Calu3 (cell line): ENCODE measurements at regions not wholly inside any gene's neighbourhood (a gene's known extent, or its start where the extent isn't known, plus 50 kb on each side); places are given as distances from the start of the nearest gene placed in this dataset.

Source experiments
- BruUV-seq: library from RNA; stranded (reverse); fragments of 400-500 nt; replicated peaks from 2 replicates; lab custom pipeline; 2021; lab: Mats Ljungman, UMichigan
- CTCF ChIA-PET: fragments of 300-600 bp; sonication (Branson Sonifier 250); formaldehyde crosslinking; loops from one replicate; lab custom pipeline; 2022; ENCODE audit warnings: antibody characterized with exemption; lab: Charles Lee
- DNase-seq: peaks from one replicate; pipeline ENCODE4 v3.0.0; 2022
- H3K27ac Mint-ChIP-seq: one replicate; pipeline ENCODE4 v1.8.0; 2022; ENCODE audit warnings: mixed read lengths; ENCODE audit not compliant: unreplicated experiment
- H3K27me3 Mint-ChIP-seq: one replicate; pipeline ENCODE4 v1.8.0; 2022; ENCODE audit warnings: mixed read lengths; ENCODE audit not compliant: unreplicated experiment
- H3K36me3 Mint-ChIP-seq: one replicate; pipeline ENCODE4 v1.8.0; 2022; ENCODE audit warnings: mild to moderate bottlenecking, moderate library complexity, mixed read lengths; ENCODE audit not compliant: insufficient read depth, unreplicated experiment
- H3K4me1 Mint-ChIP-seq: one replicate; pipeline ENCODE4 v1.8.0; 2022; ENCODE audit warnings: mild to moderate bottlenecking, low read depth, mixed read lengths; ENCODE audit not compliant: unreplicated experiment
- H3K4me3 Mint-ChIP-seq: one replicate; pipeline ENCODE4 v1.8.0; 2022; ENCODE audit warnings: mild to moderate bottlenecking, low read depth, moderate library complexity, mixed read lengths; ENCODE audit not compliant: unreplicated experiment
- H3K9me3 Mint-ChIP-seq: one replicate; pipeline ENCODE4 v1.8.0; 2022; ENCODE audit warnings: low read depth, mixed read lengths; ENCODE audit not compliant: unreplicated experiment
- intact Hi-C: fragments of 100-400 bp; cut with micrococcal nuclease; formaldehyde crosslinking; loops from one replicate; pipeline ENCODE4 v1.10.0; 2022; ENCODE audit not compliant: unreplicated experiment
- TF ChIP-seq, protein P1 (sequence below): fragments of 200-600 bp; IDR thresholded peaks from one replicate; pipeline ENCODE4 v1.8.0; 2022; ENCODE audit warnings: antibody characterized with exemption; ENCODE audit not compliant: unreplicated experiment

DNA sequence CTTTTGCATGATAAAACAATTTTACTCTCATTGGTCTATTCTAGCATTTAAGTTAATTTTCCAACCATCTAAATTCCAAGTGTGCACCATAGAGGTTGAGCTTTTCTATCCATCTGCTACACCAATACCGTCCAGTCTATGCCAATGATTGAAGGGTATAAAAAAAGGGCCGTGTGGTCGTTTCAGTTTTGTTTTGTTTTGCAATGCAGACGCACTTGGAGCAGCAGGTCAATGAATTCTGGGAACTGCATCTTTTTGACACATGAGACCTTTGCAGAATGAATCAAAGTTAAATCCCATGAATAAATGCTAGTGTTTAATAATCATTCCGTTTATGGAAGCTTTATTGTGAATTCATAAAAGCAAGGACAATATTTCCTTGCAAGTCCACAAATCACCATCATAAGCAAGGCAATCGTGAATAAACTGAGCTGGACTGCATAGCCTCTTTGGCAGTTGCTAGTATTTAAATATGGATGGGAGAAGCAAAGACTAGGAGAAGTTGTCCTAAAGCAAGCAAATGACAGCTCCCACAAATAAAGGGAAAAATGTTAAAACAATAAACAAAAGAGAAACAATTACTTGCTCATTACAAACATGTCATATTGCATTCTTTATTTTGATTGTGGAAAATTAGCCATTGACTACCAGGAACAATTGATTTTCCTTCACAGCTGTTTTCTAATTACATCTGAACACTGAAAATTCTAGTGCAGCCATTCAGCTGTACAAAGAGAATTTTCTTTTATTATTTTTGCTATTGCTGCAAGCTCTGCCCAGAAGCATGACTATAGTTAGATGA, 649.7 kb upstream of the GJE1 start:
- TF ChIP-seq, protein P1, sequence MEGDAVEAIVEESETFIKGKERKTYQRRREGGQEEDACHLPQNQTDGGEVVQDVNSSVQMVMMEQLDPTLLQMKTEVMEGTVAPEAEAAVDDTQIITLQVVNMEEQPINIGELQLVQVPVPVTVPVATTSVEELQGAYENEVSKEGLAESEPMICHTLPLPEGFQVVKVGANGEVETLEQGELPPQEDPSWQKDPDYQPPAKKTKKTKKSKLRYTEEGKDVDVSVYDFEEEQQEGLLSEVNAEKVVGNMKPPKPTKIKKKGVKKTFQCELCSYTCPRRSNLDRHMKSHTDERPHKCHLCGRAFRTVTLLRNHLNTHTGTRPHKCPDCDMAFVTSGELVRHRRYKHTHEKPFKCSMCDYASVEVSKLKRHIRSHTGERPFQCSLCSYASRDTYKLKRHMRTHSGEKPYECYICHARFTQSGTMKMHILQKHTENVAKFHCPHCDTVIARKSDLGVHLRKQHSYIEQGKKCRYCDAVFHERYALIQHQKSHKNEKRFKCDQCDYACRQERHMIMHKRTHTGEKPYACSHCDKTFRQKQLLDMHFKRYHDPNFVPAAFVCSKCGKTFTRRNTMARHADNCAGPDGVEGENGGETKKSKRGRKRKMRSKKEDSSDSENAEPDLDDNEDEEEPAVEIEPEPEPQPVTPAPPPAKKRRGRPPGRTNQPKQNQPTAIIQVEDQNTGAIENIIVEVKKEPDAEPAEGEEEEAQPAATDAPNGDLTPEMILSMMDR, result no peak
- no TSS peak for BruUV-seq
- no peak overlapping the region for H3K4me3 Mint-ChIP-seq
- CTCF ChIA-PET, result interaction anchor here (0.7 kb wide), 1 partner anchor 79 kb away, joined by 7 read pairs; no protein-coding TSS in a partner anchor
- peaks cover 8% of the 10 kb centered on the region for H3K9me3 Mint-ChIP-seq
- intact Hi-C loops, result no loop called here
- H3K36me3 Mint-ChIP-seq, result no peaks in the 10 kb centered on the region
- no peaks in the 10 kb centered on the region for H3K4me1 Mint-ChIP-seq
- DNase-seq, result no peak
- H3K27ac Mint-ChIP-seq, result no peak overlapping the region
- H3K27me3 Mint-ChIP-seq, result no peaks in the 10 kb centered on the region

DNA sequence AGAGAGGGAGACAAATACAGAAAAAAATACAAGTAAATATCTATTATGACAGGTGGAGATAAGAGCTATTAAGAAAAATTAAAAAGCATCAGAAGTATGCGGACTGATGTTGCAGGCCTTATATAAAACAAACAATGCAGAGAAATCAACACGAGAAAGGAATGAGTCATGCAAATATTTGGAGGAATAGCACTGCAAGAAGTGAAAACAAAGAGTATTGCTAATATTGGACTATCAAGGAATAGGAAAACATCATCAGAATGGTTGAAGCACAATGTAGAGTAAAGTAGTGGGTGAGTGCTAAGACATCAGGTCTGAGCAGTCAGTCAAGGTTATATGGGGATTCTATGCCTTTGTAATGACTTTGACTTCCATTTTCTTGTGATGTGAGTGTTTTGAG, 657.5 kb upstream of the GJE1 start:
- H3K9me3 Mint-ChIP-seq, result peaks cover 8% of the 10 kb centered on the region
- H3K4me3 Mint-ChIP-seq, result no peak overlapping the region
- no peak for DNase-seq
- no peaks in the 10 kb centered on the region for H3K4me1 Mint-ChIP-seq
- H3K36me3 Mint-ChIP-seq, result no peaks in the 10 kb centered on the region
- CTCF ChIA-PET, result no interaction called here
- intact Hi-C loops, result no loop called here
- TF ChIP-seq, protein P1, result no peak
- H3K27ac Mint-ChIP-seq, result no peak overlapping the region
- no TSS peak for BruUV-seq
- no peaks in the 10 kb centered on the region for H3K27me3 Mint-ChIP-seq

GRCh38 chr6:141472162-141472928, 660.4 kb upstream of the GJE1 start:
- intact Hi-C loops, result no loop called here
- no peak overlapping the region for H3K4me3 Mint-ChIP-seq
- no peaks in the 10 kb centered on the region for H3K27me3 Mint-ChIP-seq
- no TSS peak for BruUV-seq
- no peaks in the 10 kb centered on the region for H3K36me3 Mint-ChIP-seq
- TF ChIP-seq, protein P1, result no peak
- CTCF ChIA-PET, result no interaction called here
- peaks cover 2% of the 10 kb centered on the region for H3K9me3 Mint-ChIP-seq
- no peak overlapping the region for H3K27ac Mint-ChIP-seq
- DNase-seq, result no peak
- H3K4me1 Mint-ChIP-seq, result no peaks in the 10 kb centered on the region

- H3K27me3 Mint-ChIP-seq, result no peaks in the 10 kb centered on the region
- BruUV-seq, result no TSS peak
- TF ChIP-seq, protein P1, result no peak
- no peak overlapping the region for H3K4me3 Mint-ChIP-seq
- no peak overlapping the region for H3K27ac Mint-ChIP-seq
- no peak for DNase-seq
- CTCF ChIA-PET, result no interaction called here
- H3K36me3 Mint-ChIP-seq, result no peaks in the 10 kb centered on the region
- peaks cover 2% of the 10 kb centered on the region for H3K9me3 Mint-ChIP-seq
- intact Hi-C loops, result no loop called here
- H3K4me1 Mint-ChIP-seq, result no peaks in the 10 kb centered on the region
Observed at GRCh38 chr6:141470810-141471209, 661.9 kb upstream of the GJE1 start.
